ENCODE measurements at regions not wholly inside any gene's neighbourhood (a gene's known extent, or its start where the extent isn't known, plus 50 kb on each side); places are given as distances from the start of the nearest gene placed in this dataset.

DNA sequence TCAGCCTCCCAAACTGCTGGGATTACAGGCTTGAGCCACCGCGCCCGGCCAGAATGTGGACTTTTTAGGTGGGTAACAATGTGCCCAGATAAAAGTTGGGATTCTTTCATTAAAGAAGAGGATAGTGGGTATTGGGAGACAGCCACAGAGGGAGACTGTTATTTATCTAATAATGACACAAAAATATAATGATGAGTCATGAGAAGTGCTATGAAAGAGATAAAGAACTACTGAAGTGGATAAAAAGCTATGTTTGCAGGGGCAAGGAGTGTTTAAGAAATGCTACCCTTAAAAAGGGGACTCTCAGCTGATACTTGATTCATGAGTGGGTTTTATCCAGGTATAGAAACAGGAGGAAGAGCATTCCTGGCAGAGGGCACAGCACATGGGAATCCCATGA is 143.6 kb upstream of the ERCC6L2 start:
- BruUV-seq (replicated peaks) = no TSS peak
- intact Hi-C loops (cut with micrococcal nuclease) = no loop called here
- Histone ChIP-seq H3K9me2 (replicated peaks; ENCODE audit: low read length) (no peaks in the 10 kb centered on the region), H3K9ac (ENCODE audit: low read length) (no peak overlapping the region), H3K27me3 (ENCODE audit: low read length) (no peaks in the 10 kb centered on the region), H3K9me3 (ENCODE audit: low read length) (no peaks in the 10 kb centered on the region), H3K4me1 (ENCODE audit: insufficient read depth, low read length) (no peaks in the 10 kb centered on the region), H3K4me2 (ENCODE audit: low read length) (no peak overlapping the region), H3K27ac (ENCODE audit: low read length) (no peak overlapping the region), H3F3A (ENCODE audit: low read length, unreplicated experiment) (no peaks in the 10 kb centered on the region), H3K4me3 (ENCODE audit: low read length) (no peak overlapping the region), H2AFZ (ENCODE audit: low read length) (no peak overlapping the region), H3K79me2 (ENCODE audit: low read length) (no peaks in the 10 kb centered on the region), H4K20me1 (ENCODE audit: low read length) (no peaks in the 10 kb centered on the region), H3K36me3 (ENCODE audit: low read depth, low read length) (no peaks in the 10 kb centered on the region)
- no peak for TF ChIP-seq CTCF (conservative IDR thresholded peaks at IDR 0.05; ENCODE audit: low read depth, low read length)
- TF ChIP-seq EZH2phosphoT487 (IDR thresholded peaks at IDR 0.05; ENCODE audit: borderline replicate concordance, low read length) = no peak
- no peak for TF ChIP-seq EZH2 (IDR thresholded peaks at IDR 0.05; ENCODE audit: low read length, unreplicated experiment)
- no peak for DNase-seq
- POLR2A ChIA-PET (ENCODE audit: unreplicated experiment) = no interaction called here
- ATAC-seq = no peak
- CTCF ChIA-PET = no interaction called here

GRCh38 chr9:95729669-95730368 is 145.7 kb upstream of the ERCC6L2 start:
- Histone ChIP-seq H3K36me3 (ENCODE audit: low read depth, low read length) (no peaks in the 10 kb centered on the region), H3K9me2 (replicated peaks; ENCODE audit: low read length) (no peaks in the 10 kb centered on the region), H3F3A (ENCODE audit: low read length, unreplicated experiment) (no peaks in the 10 kb centered on the region), H2AFZ (ENCODE audit: low read length) (no peak overlapping the region), H3K9me3 (ENCODE audit: low read length) (no peaks in the 10 kb centered on the region), H3K4me2 (ENCODE audit: low read length) (no peak overlapping the region), H3K27ac (ENCODE audit: low read length) (no peak overlapping the region), H4K20me1 (ENCODE audit: low read length) (no peaks in the 10 kb centered on the region), H3K4me1 (ENCODE audit: insufficient read depth, low read length) (no peaks in the 10 kb centered on the region), H3K9ac (ENCODE audit: low read length) (no peak overlapping the region), H3K79me2 (ENCODE audit: low read length) (no peaks in the 10 kb centered on the region), H3K27me3 (ENCODE audit: low read length) (no peaks in the 10 kb centered on the region), H3K4me3 (ENCODE audit: low read length) (no peak overlapping the region)
- ATAC-seq (no peak), DNase-seq (no peak)
- no TSS peak for BruUV-seq (replicated peaks)
- CTCF ChIA-PET = no interaction called here
- TF ChIP-seq EZH2 (IDR thresholded peaks at IDR 0.05; ENCODE audit: low read length, unreplicated experiment) (no peak), EZH2phosphoT487 (IDR thresholded peaks at IDR 0.05; ENCODE audit: borderline replicate concordance, low read length) (no peak)
- POLR2A ChIA-PET (ENCODE audit: unreplicated experiment) = no interaction called here
- intact Hi-C loops (cut with micrococcal nuclease) = loop anchor here (5.0 kb wide), 1 partner anchor 487 kb away; no protein-coding TSS in a partner anchor

- no peaks in the 10 kb centered on the region for H4K20me1 ChIP-seq (ENCODE audit: low read length)
- no peaks in the 10 kb centered on the region for H3F3A ChIP-seq (ENCODE audit: low read length, unreplicated experiment)
- H3K27me3 ChIP-seq (ENCODE audit: low read length) = no peaks in the 10 kb centered on the region
- no peak overlapping the region for H3K4me2 ChIP-seq (ENCODE audit: low read length)
- POLR2A ChIA-PET (ENCODE audit: unreplicated experiment) = no interaction called here
- H3K79me2 ChIP-seq (ENCODE audit: low read length) = no peaks in the 10 kb centered on the region
- TF ChIP-seq CTCF (conservative IDR thresholded peaks at IDR 0.05; ENCODE audit: low read depth, low read length) = no peak
- no peak for TF ChIP-seq EZH2 (IDR thresholded peaks at IDR 0.05; ENCODE audit: low read length, unreplicated experiment)
- TF ChIP-seq EZH2phosphoT487 (IDR thresholded peaks at IDR 0.05; ENCODE audit: borderline replicate concordance, low read length) = no peak
- H2AFZ ChIP-seq (ENCODE audit: low read length) = no peak overlapping the region
- intact Hi-C loops (cut with micrococcal nuclease) = loop anchor here (5.0 kb wide), 1 partner anchor 488 kb away; no protein-coding TSS in a partner anchor
- H3K4me1 ChIP-seq (ENCODE audit: insufficient read depth, low read length) = no peaks in the 10 kb centered on the region
- BruUV-seq (replicated peaks) = no TSS peak
- no peak overlapping the region for H3K9ac ChIP-seq (ENCODE audit: low read length)
- no peaks in the 10 kb centered on the region for H3K9me2 ChIP-seq (replicated peaks; ENCODE audit: low read length)
- H3K9me3 ChIP-seq (ENCODE audit: low read length) = no peaks in the 10 kb centered on the region
- H3K36me3 ChIP-seq (ENCODE audit: low read depth, low read length) = no peaks in the 10 kb centered on the region
- ATAC-seq (no peak), DNase-seq (no peak)
- no peak overlapping the region for H3K27ac ChIP-seq (ENCODE audit: low read length)
- CTCF ChIA-PET = no interaction called here
- no peak overlapping the region for H3K4me3 ChIP-seq (ENCODE audit: low read length)
Measured at GRCh38 chr9:95729046-95729445, 146.4 kb upstream of the ERCC6L2 start.

All from PC-3 (cell line).